H9 (cell line): ENCODE measurements at regions not wholly inside any gene's neighbourhood (a gene's known extent, or its start where the extent isn't known, plus 50 kb on each side); places are given as distances from the start of the nearest gene placed in this dataset.

Experiments used
- DNase-seq: peaks from one replicate; pipeline ENCODE4 v3.0.0-alpha.2; 2017
- H2AFZ ChIP-seq: one replicate; pipeline ENCODE4 v1.6.1; 2013; ENCODE audit warnings: mild to moderate bottlenecking, low read length, control low read depth, moderate library complexity
- H2AK5ac ChIP-seq: 2 replicates; pipeline ENCODE4 v1.6.1; 2013; ENCODE audit warnings: low read length, control low read depth, mixed read lengths; ENCODE audit not compliant: insufficient read length
- H2BK120ac ChIP-seq: one replicate; pipeline ENCODE4 v1.6.1; 2013; ENCODE audit warnings: low read depth, mild to moderate bottlenecking, low read length, control low read depth, inconsistent platforms; ENCODE audit not compliant: poor library complexity, severe bottlenecking
- H2BK12ac ChIP-seq: 2 replicates; pipeline ENCODE4 v1.6.1; 2013; ENCODE audit warnings: low read length, control low read depth, mixed read lengths, low read depth; ENCODE audit not compliant: insufficient read length
- H2BK15ac ChIP-seq: 2 replicates; pipeline ENCODE4 v1.6.1; 2013; ENCODE audit warnings: low read depth, low read length, control low read depth
- H2BK20ac ChIP-seq: one replicate; pipeline ENCODE4 v1.6.1; 2013; ENCODE audit warnings: low read depth, mild to moderate bottlenecking, low read length, control low read depth, inconsistent platforms; ENCODE audit not compliant: poor library complexity, severe bottlenecking
- H2BK5ac ChIP-seq: 2 replicates; pipeline ENCODE4 v1.6.1; 2013; ENCODE audit warnings: low read length, control low read depth, mixed read lengths; ENCODE audit not compliant: insufficient read length
- H3K14ac ChIP-seq: 2 replicates; pipeline ENCODE4 v1.6.1; 2013; ENCODE audit warnings: low read length, control low read depth; ENCODE audit not compliant: insufficient read depth
- H3K18ac ChIP-seq: 2 replicates; pipeline ENCODE4 v1.6.1; 2013; ENCODE audit warnings: low read depth, mild to moderate bottlenecking, mixed read lengths, low read length, control low read depth; ENCODE audit not compliant: insufficient read length
- H3K23ac ChIP-seq: 2 replicates; pipeline ENCODE4 v1.6.1; 2013; ENCODE audit warnings: low read length, control low read depth, mixed read lengths, low read depth; ENCODE audit not compliant: insufficient read length
- H3K23me2 ChIP-seq: 2 replicates; pipeline ENCODE4 v1.6.1; 2013; ENCODE audit warnings: low read depth, mild to moderate bottlenecking, mixed read lengths, low read length, control low read depth; ENCODE audit not compliant: insufficient read length, poor library complexity, severe bottlenecking
- H3K27ac ChIP-seq: 2 replicates; pipeline ENCODE4 v1.5.1; 2013; ENCODE audit warnings: low read length, control low read depth, mixed read lengths, low read depth; ENCODE audit not compliant: insufficient read length
- H3K27me3 ChIP-seq: 2 replicates; pipeline ENCODE4 v1.6.1; 2013; ENCODE audit warnings: low read length, control low read depth, inconsistent platforms; ENCODE audit not compliant: insufficient read depth
- H3K4ac ChIP-seq: 2 replicates; pipeline ENCODE4 v1.6.1; 2013; ENCODE audit warnings: low read depth, mild to moderate bottlenecking, control low read depth, inconsistent platforms, low read length, moderate library complexity
- H3K4me1 ChIP-seq: 2 replicates; pipeline ENCODE4 v1.6.1; 2013; ENCODE audit warnings: low read length, control low read depth, inconsistent platforms; ENCODE audit not compliant: insufficient read depth
- H3K4me2 ChIP-seq: 2 replicates; pipeline ENCODE4 v1.6.1; 2013; ENCODE audit warnings: low read length, control low read depth, mixed read lengths; ENCODE audit not compliant: insufficient read length, insufficient read depth
- H3K56ac ChIP-seq: 2 replicates; pipeline ENCODE4 v1.6.1; 2013; ENCODE audit warnings: low read depth, mild to moderate bottlenecking, mixed read lengths, low read length, control low read depth; ENCODE audit not compliant: insufficient read length
- H3K79me1 ChIP-seq: 2 replicates; pipeline ENCODE4 v1.6.1; 2013; ENCODE audit warnings: low read depth, mild to moderate bottlenecking, moderate library complexity, low read length, control low read depth, inconsistent platforms; ENCODE audit not compliant: insufficient read depth, poor library complexity, severe bottlenecking
- H3K79me2 ChIP-seq: 2 replicates; pipeline ENCODE4 v1.6.1; 2013; ENCODE audit warnings: low read length, control low read depth, inconsistent platforms; ENCODE audit not compliant: insufficient read depth
- H3K9ac ChIP-seq: 2 replicates; pipeline ENCODE4 v1.6.1; 2013; ENCODE audit warnings: low read length, control low read depth, mixed read lengths; ENCODE audit not compliant: insufficient read length; ENCODE audit errors: extremely low read depth
- H3K9me3 ChIP-seq: one replicate; pipeline ENCODE4 v1.6.1; 2013; ENCODE audit warnings: low read depth, low read length, inconsistent platforms; ENCODE audit not compliant: control insufficient read depth
- H3T11ph ChIP-seq: one replicate; pipeline ENCODE4 v1.6.1; 2013; ENCODE audit warnings: mild to moderate bottlenecking, low read length, control low read depth, inconsistent platforms
- H4K20me1 ChIP-seq: one replicate; pipeline ENCODE4 v1.6.1; 2013; ENCODE audit not compliant: control insufficient read depth, insufficient read length, insufficient read depth
- H4K5ac ChIP-seq: 2 replicates; pipeline ENCODE4 v1.6.1; 2013; ENCODE audit warnings: low read depth, mild to moderate bottlenecking, mixed read lengths, low read length, control low read depth; ENCODE audit not compliant: insufficient read length
- H4K8ac ChIP-seq: replicated peaks from 2 replicates; pipeline ENCODE4 v1.6.1; 2013; ENCODE audit warnings: low read length, control low read depth, mixed read lengths, low read depth; ENCODE audit not compliant: insufficient read length
- H4K91ac ChIP-seq: 2 replicates; pipeline ENCODE4 v1.6.1; 2013; ENCODE audit warnings: low read depth, mild to moderate bottlenecking, moderate library complexity, mixed read lengths, low read length, control low read depth; ENCODE audit not compliant: insufficient read length
- H3K27ac Mint-ChIP-seq, 3 experiments: 2 replicates in 2 of 3; 3 replicates in 1 of 3; pipeline ENCODE4 v1.8.0; 2020 to 2021; ENCODE audit warnings: mixed read lengths in 3 of 3, mild to moderate bottlenecking in 1 of 3, moderate library complexity in 1 of 3
- H3K27me3 Mint-ChIP-seq: 2 replicates; pipeline ENCODE4 v1.8.0; 2021; ENCODE audit warnings: low read depth, mild to moderate bottlenecking, moderate library complexity, mixed read lengths
- H3K36me3 Mint-ChIP-seq, 3 experiments: 2 replicates in 2 of 3; 3 replicates in 1 of 3; pipeline ENCODE4 v1.8.0; 2020 to 2021; ENCODE audit warnings: low read depth in 3 of 3, mixed read lengths in 3 of 3; ENCODE audit not compliant: insufficient read depth in 1 of 3
- H3K4me1 Mint-ChIP-seq, 2 experiments: 2 replicates each; pipeline ENCODE4 v1.8.0; 2020; ENCODE audit warnings: mixed read lengths in 2 of 2
- H3K4me3 Mint-ChIP-seq, 2 experiments: 2 replicates in 1 of 2; 3 replicates in 1 of 2; pipeline ENCODE4 v1.8.0; 2020 to 2021; ENCODE audit warnings: mild to moderate bottlenecking in 2 of 2, mixed read lengths in 2 of 2, moderate library complexity in 1 of 2
- H3K9me3 Mint-ChIP-seq, 2 experiments: 2 replicates in 1 of 2; 3 replicates in 1 of 2; pipeline ENCODE4 v1.8.0; 2020; ENCODE audit warnings: mild to moderate bottlenecking in 2 of 2, mixed read lengths in 2 of 2, moderate library complexity in 1 of 2
- WGBS: extraction: QIAGEN DNeasy Blood & Tissue Kit; methylation state at CpG from one replicate; pipeline ENCODE4 v1.1.7; 2013; ENCODE audit warnings: missing lambda C conversion rate, low lambda C conversion rate, mixed read lengths; ENCODE audit not compliant: insufficient read length; ENCODE audit errors: extremely low coverage; 5-methylcytosine and 5-hydroxymethylcytosine counted together
- TF ChIP-seq, protein P1 (sequence below): fragments of 200-600 bp; sonication (generic); conservative IDR thresholded peaks from 3 replicates; pipeline ENCODE4 v1.8.0; 2021; ENCODE audit warnings: antibody characterized with exemption, mild to moderate bottlenecking

DNA sequence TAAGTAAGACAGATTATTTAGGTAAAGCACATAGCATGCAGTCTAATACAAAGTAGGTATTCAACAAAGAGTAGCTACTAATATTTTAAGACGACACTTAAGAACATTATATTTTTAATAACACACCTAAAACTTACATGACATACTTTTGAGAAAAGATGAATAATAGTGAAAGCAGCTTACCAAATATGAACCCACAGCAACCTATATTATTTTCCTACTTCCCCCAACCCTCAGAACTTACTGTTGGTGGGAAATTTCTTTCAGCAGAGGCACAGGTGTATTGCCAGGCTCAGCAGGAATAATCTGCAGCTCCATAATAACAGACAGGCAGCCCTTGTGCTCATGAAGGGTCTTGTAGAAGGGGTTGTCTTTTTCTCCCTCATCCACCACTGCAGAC is 498.9 kb downstream of the GLUD2 start:
- no peaks in the 10 kb centered on the region for H4K20me1 ChIP-seq
- TF ChIP-seq, protein P1, sequence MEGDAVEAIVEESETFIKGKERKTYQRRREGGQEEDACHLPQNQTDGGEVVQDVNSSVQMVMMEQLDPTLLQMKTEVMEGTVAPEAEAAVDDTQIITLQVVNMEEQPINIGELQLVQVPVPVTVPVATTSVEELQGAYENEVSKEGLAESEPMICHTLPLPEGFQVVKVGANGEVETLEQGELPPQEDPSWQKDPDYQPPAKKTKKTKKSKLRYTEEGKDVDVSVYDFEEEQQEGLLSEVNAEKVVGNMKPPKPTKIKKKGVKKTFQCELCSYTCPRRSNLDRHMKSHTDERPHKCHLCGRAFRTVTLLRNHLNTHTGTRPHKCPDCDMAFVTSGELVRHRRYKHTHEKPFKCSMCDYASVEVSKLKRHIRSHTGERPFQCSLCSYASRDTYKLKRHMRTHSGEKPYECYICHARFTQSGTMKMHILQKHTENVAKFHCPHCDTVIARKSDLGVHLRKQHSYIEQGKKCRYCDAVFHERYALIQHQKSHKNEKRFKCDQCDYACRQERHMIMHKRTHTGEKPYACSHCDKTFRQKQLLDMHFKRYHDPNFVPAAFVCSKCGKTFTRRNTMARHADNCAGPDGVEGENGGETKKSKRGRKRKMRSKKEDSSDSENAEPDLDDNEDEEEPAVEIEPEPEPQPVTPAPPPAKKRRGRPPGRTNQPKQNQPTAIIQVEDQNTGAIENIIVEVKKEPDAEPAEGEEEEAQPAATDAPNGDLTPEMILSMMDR = no peak
- H3K79me2 ChIP-seq = no peaks in the 10 kb centered on the region
- no peak overlapping the region for H3K4ac ChIP-seq
- no peak overlapping the region for H2AFZ ChIP-seq
- no peak overlapping the region for H2BK20ac ChIP-seq
- no peak overlapping the region for H3K56ac ChIP-seq
- H2AK5ac ChIP-seq = no peak overlapping the region
- H3K36me3 Mint-ChIP-seq = peaks cover 0 to 4% (median 2%) of the 10 kb centered on the region in 3 experiments; a peak in 2 of 7 replicates
- H3K27me3 ChIP-seq = no peaks in the 10 kb centered on the region
- no peak overlapping the region for H2BK5ac ChIP-seq
- no peaks in the 10 kb centered on the region; the same call in 1 of the 2 replicates for H3K27me3 Mint-ChIP-seq
- H4K8ac ChIP-seq = no peak overlapping the region
- no peak overlapping the region for H2BK15ac ChIP-seq
- H2BK12ac ChIP-seq = no peak overlapping the region
- no peak overlapping the region for H3K27ac Mint-ChIP-seq
- H3K9me3 ChIP-seq = peaks cover 11% of the 10 kb centered on the region
- H3K9ac ChIP-seq = no peak overlapping the region
- H3K23ac ChIP-seq = no peak overlapping the region
- H3K4me2 ChIP-seq = no peak overlapping the region
- no peaks in the 10 kb centered on the region for H3K79me1 ChIP-seq
- no peak overlapping the region for H3K14ac ChIP-seq
- H2BK120ac ChIP-seq = no peak overlapping the region
- WGBS = no CpG with 5 or more reads among the region's 1 CpG
- H3T11ph ChIP-seq = no peak overlapping the region
- H3K9me3 Mint-ChIP-seq = peaks cover 45 to 88% of the 10 kb centered on the region in 2 experiments
- no peak overlapping the region for H4K91ac ChIP-seq
- H4K5ac ChIP-seq = no peak overlapping the region
- no peaks in the 10 kb centered on the region for H3K23me2 ChIP-seq
- H3K4me1 ChIP-seq = no peaks in the 10 kb centered on the region
- H3K18ac ChIP-seq = no peak overlapping the region
- no peak overlapping the region for H3K27ac ChIP-seq
- peaks cover 4 to 9% of the 10 kb centered on the region in 2 experiments for H3K4me1 Mint-ChIP-seq
- H3K4me3 Mint-ChIP-seq = no peak overlapping the region
- no peak for DNase-seq
